Type B pancreatic cell (in vitro differentiated cells): ENCODE measurements at regions not wholly inside any gene's neighbourhood (a gene's known extent, or its start where the extent isn't known, plus 50 kb on each side); places are given as distances from the start of the nearest gene placed in this dataset.

Source experiments
- DNase-seq: peaks from one replicate; pipeline ENCODE4 v3.0.0; 2021; ENCODE audit warnings: mixed read lengths; ENCODE audit not compliant: unreplicated experiment; ENCODE audit errors: extremely low spot score
- H3K27ac Mint-ChIP-seq: 2 replicates; pipeline ENCODE4 v1.8.0; 2021; ENCODE audit warnings: mild to moderate bottlenecking, mixed read lengths
- H3K27me3 Mint-ChIP-seq: 2 replicates; pipeline ENCODE4 v1.8.0; 2021; ENCODE audit warnings: mixed read lengths
- H3K36me3 Mint-ChIP-seq: 2 replicates; pipeline ENCODE4 v1.8.0; 2021; ENCODE audit warnings: mixed read lengths
- H3K4me1 Mint-ChIP-seq: one replicate; pipeline ENCODE4 v1.8.0; 2021; ENCODE audit warnings: mixed read lengths; ENCODE audit not compliant: unreplicated experiment
- H3K4me3 Mint-ChIP-seq: 2 replicates; pipeline ENCODE4 v1.8.0; 2021; ENCODE audit warnings: mild to moderate bottlenecking, mixed read lengths
- H3K9me3 Mint-ChIP-seq: 2 replicates; pipeline ENCODE4 v1.8.0; 2021; ENCODE audit warnings: mixed read lengths
- CTCF ChIP-seq: fragments of 200-600 bp; sonication (generic); conservative IDR thresholded peaks from 2 replicates; pipeline ENCODE4 v1.5.0; 2021; ENCODE audit warnings: antibody characterized with exemption, mild to moderate bottlenecking

- H3K27me3 Mint-ChIP-seq: no peaks in the 10 kb centered on the region
- no peak overlapping the region for H3K27ac Mint-ChIP-seq
- no peak for TF ChIP-seq CTCF
- no peak for DNase-seq
- H3K36me3 Mint-ChIP-seq: peaks cover 30% of the 10 kb centered on the region
- peaks cover 11% of the 10 kb centered on the region for H3K4me1 Mint-ChIP-seq
- peaks cover 6% of the 10 kb centered on the region for H3K9me3 Mint-ChIP-seq
- H3K4me3 Mint-ChIP-seq: no peak overlapping the region
These were observed 92.3 kb upstream of the TMEM168 start for GRCh38 chr7:112882511-112882910.

- Mint-ChIP-seq H3K36me3 (peaks cover 30% of the 10 kb centered on the region), H3K4me3 (no peak overlapping the region), H3K27me3 (no peaks in the 10 kb centered on the region), H3K27ac (no peak overlapping the region), H3K9me3 (peaks cover 6% of the 10 kb centered on the region), H3K4me1 (peaks cover 11% of the 10 kb centered on the region)
- DNase-seq: no peak
- no peak for TF ChIP-seq CTCF
These were observed 91.8 kb upstream of the TMEM168 start for GRCh38 chr7:112882022-112882421.

GRCh38 chr7:112880818-112881418 lies 90.7 kb upstream of the TMEM168 start:
- H3K27me3 Mint-ChIP-seq: no peaks in the 10 kb centered on the region
- peaks cover 26% of the 10 kb centered on the region for H3K36me3 Mint-ChIP-seq
- H3K27ac Mint-ChIP-seq: no peak overlapping the region
- peaks cover 11% of the 10 kb centered on the region for H3K4me1 Mint-ChIP-seq
- H3K9me3 Mint-ChIP-seq: no peaks in the 10 kb centered on the region
- H3K4me3 Mint-ChIP-seq: no peak overlapping the region
- TF ChIP-seq CTCF: no peak
- no peak for DNase-seq

- DNase-seq: no peak
- no peak for TF ChIP-seq CTCF
- Mint-ChIP-seq H3K27me3 (no peaks in the 10 kb centered on the region), H3K4me1 (peaks cover 11% of the 10 kb centered on the region), H3K27ac (no peak overlapping the region), H3K36me3 (peaks cover 11% of the 10 kb centered on the region), H3K9me3 (no peaks in the 10 kb centered on the region), H3K4me3 (no peak overlapping the region)
These were observed 87.7 kb upstream of the TMEM168 start for GRCh38 chr7:112877691-112878460.

- H3K9me3 Mint-ChIP-seq: no peaks in the 10 kb centered on the region
- peaks cover 11% of the 10 kb centered on the region for H3K4me1 Mint-ChIP-seq
- no peak overlapping the region for H3K4me3 Mint-ChIP-seq
- no peak for DNase-seq
- TF ChIP-seq CTCF: no peak
- no peak overlapping the region for H3K27ac Mint-ChIP-seq
- no peaks in the 10 kb centered on the region for H3K27me3 Mint-ChIP-seq
- H3K36me3 Mint-ChIP-seq: peaks cover 17% of the 10 kb centered on the region
These were observed 86.7 kb upstream of the TMEM168 start for GRCh38 chr7:112876877-112877276.
